Astrocyte of the spinal cord (primary cell): ENCODE measurements at regions not wholly inside any gene's neighbourhood (a gene's known extent, or its start where the extent isn't known, plus 50 kb on each side); places are given as distances from the start of the nearest gene placed in this dataset.

Experiments used
- DNase-seq: peaks from one replicate; pipeline ENCODE4 v3.0.0; 2011; ENCODE audit warnings: low read depth, low spot score
- H3K4me3 ChIP-seq: 2 replicates; pipeline ENCODE4 v1.5.1; 2011; ENCODE audit warnings: low read depth, mild to moderate bottlenecking, low read length, moderate library complexity
- CTCF ChIP-seq: IDR thresholded peaks from 2 replicates; pipeline ENCODE4 v1.5.1; 2012; ENCODE audit warnings: low read depth, mild to moderate bottlenecking, low read length, inconsistent platforms
- in situ Hi-C: cut with HindIII; loops from 2 replicates; pipeline ENCODE4 v1.10.0; 2017; ENCODE audit warnings: low sequenced_read_pairs

GRCh38 chr5:178793696-178794095 lies 63.2 kb upstream of the ZNF354A start:
- no peak for DNase-seq
- no peak for TF ChIP-seq CTCF
- in situ Hi-C loops = no loop called here
- no peak overlapping the region for H3K4me3 ChIP-seq

GRCh38 chr5:178793151-178793550 lies 62.7 kb upstream of the ZNF354A start:
- no peak for TF ChIP-seq CTCF
- H3K4me3 ChIP-seq = no peak overlapping the region
- in situ Hi-C loops = no loop called here
- no peak for DNase-seq

GRCh38 chr5:178791976-178792375 lies 61.5 kb upstream of the ZNF354A start:
- H3K4me3 ChIP-seq = no peak overlapping the region
- no peak for TF ChIP-seq CTCF
- in situ Hi-C loops = no loop called here
- DNase-seq = no peak

- TF ChIP-seq CTCF = no peak
- in situ Hi-C loops = no loop called here
- H3K4me3 ChIP-seq = no peak overlapping the region
- no peak for DNase-seq
Measured at GRCh38 chr5:178790371-178790770, 59.9 kb upstream of the ZNF354A start.

GRCh38 chr5:178788381-178789085 lies 58.1 kb upstream of the ZNF354A start:
- no peak overlapping the region for H3K4me3 ChIP-seq
- no peak for DNase-seq
- in situ Hi-C loops = no loop called here
- TF ChIP-seq CTCF = no peak

GRCh38 chr5:178787889-178788288 lies 57.4 kb upstream of the ZNF354A start:
- DNase-seq = no peak
- in situ Hi-C loops = no loop called here
- no peak for TF ChIP-seq CTCF
- no peak overlapping the region for H3K4me3 ChIP-seq
